ENCODE measurements at regions not wholly inside any gene's neighbourhood (a gene's known extent, or its start where the extent isn't known, plus 50 kb on each side); places are given as distances from the start of the nearest gene placed in this dataset.

DNA sequence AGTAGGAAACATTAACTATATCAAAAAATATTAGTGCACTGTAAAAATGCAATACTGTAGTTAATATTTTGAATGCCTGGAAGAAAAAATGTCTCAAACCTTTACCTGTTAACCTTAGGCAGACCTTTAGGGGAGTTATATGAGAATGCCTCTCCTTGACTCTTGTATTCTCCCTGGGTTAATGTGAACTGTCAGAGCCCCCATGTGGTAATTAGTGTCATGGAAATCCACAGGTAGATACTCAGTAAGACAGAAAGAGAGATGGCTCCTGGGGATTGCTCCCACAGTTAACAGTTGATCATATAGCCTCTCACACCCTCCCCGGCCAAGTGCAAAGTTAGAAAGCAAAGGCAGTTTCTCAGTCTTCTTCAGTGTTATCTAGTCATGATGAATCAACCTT, 742.8 kb downstream of the NR2F1-AS1 start:
- TF ChIP-seq, protein P1, sequence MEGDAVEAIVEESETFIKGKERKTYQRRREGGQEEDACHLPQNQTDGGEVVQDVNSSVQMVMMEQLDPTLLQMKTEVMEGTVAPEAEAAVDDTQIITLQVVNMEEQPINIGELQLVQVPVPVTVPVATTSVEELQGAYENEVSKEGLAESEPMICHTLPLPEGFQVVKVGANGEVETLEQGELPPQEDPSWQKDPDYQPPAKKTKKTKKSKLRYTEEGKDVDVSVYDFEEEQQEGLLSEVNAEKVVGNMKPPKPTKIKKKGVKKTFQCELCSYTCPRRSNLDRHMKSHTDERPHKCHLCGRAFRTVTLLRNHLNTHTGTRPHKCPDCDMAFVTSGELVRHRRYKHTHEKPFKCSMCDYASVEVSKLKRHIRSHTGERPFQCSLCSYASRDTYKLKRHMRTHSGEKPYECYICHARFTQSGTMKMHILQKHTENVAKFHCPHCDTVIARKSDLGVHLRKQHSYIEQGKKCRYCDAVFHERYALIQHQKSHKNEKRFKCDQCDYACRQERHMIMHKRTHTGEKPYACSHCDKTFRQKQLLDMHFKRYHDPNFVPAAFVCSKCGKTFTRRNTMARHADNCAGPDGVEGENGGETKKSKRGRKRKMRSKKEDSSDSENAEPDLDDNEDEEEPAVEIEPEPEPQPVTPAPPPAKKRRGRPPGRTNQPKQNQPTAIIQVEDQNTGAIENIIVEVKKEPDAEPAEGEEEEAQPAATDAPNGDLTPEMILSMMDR (IDR thresholded peaks at IDR 0.05): no peak
- TF ChIP-seq POLR2A (IDR thresholded peaks at IDR 0.05): no peak
- no peak for TF ChIP-seq POLR2AphosphoS5 (IDR thresholded peaks at IDR 0.05)
- TF ChIP-seq EP300 (IDR thresholded peaks at IDR 0.05): no peak
